ENCODE measurements at regions not wholly inside any gene's neighbourhood (a gene's known extent, or its start where the extent isn't known, plus 50 kb on each side); places are given as distances from the start of the nearest gene placed in this dataset.

- TF ChIP-seq REST (IDR thresholded peaks at IDR 0.05; ENCODE audit: low read depth): no peak
- TF ChIP-seq, protein P1, sequence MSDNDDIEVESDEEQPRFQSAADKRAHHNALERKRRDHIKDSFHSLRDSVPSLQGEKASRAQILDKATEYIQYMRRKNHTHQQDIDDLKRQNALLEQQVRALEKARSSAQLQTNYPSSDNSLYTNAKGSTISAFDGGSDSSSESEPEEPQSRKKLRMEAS (IDR thresholded peaks at IDR 0.05): no peak
- TF ChIP-seq TAF1 (IDR thresholded peaks at IDR 0.05; ENCODE audit: low read depth): no peak
- TF ChIP-seq TCF12 (IDR thresholded peaks at IDR 0.05; ENCODE audit: low read depth): no peak
- no peak for TF ChIP-seq TEAD4 (IDR thresholded peaks at IDR 0.05)
- TF ChIP-seq CREB1 (IDR thresholded peaks at IDR 0.05; ENCODE audit: low read depth): no peak
- no peak for TF ChIP-seq EP300 (IDR thresholded peaks at IDR 0.05; ENCODE audit: borderline replicate concordance)
- TF ChIP-seq FOXM1 (IDR thresholded peaks at IDR 0.05; ENCODE audit: borderline replicate concordance, low read depth): no peak
- no peak for TF ChIP-seq USF1 (IDR thresholded peaks at IDR 0.05)
- no peak for TF ChIP-seq ZBTB7A (IDR thresholded peaks at IDR 0.05; ENCODE audit: low read depth)
- no peak for TF ChIP-seq RAD21 (IDR thresholded peaks at IDR 0.05; ENCODE audit: low read depth)
- TF ChIP-seq EGR1 (IDR thresholded peaks at IDR 0.05): no peak
- no peak for TF ChIP-seq NFIC (IDR thresholded peaks at IDR 0.05)
- TF ChIP-seq YY1 (IDR thresholded peaks at IDR 0.05; ENCODE audit: low read depth): no peak
- no peak for TF ChIP-seq CEBPB (IDR thresholded peaks at IDR 0.05)
Measured at GRCh38 chr6:9942131-9942530, 472.7 kb downstream of the TFAP2A start.

DNA sequence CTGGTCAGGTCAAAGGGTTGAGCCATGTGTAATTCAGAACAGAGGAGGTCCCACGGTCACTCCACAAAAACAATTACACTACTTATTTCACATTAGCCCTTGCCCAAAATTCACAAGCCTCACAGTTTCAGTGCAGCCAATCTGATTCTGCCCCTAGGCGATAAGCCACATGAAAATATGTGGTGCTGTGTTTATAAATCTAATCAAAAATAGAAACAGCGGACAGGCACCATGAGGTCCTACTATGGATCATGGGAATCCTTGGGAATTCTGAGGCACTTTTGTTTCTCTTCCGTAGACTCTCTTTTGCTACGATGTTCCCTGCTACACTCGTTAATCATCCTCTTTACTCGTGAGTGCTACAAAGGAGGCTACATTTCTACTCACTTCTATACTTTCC is 476.1 kb downstream of the TFAP2A start:
- TF ChIP-seq FOXM1 (IDR thresholded peaks at IDR 0.05; ENCODE audit: borderline replicate concordance, low read depth) (no peak), REST (IDR thresholded peaks at IDR 0.05; ENCODE audit: low read depth) (no peak), EP300 (IDR thresholded peaks at IDR 0.05; ENCODE audit: borderline replicate concordance) (no peak), TCF12 (IDR thresholded peaks at IDR 0.05; ENCODE audit: low read depth) (no peak), EGR1 (IDR thresholded peaks at IDR 0.05) (no peak), CEBPB (IDR thresholded peaks at IDR 0.05) (no peak), YY1 (IDR thresholded peaks at IDR 0.05; ENCODE audit: low read depth) (no peak), ZBTB7A (IDR thresholded peaks at IDR 0.05; ENCODE audit: low read depth) (no peak)

DNA sequence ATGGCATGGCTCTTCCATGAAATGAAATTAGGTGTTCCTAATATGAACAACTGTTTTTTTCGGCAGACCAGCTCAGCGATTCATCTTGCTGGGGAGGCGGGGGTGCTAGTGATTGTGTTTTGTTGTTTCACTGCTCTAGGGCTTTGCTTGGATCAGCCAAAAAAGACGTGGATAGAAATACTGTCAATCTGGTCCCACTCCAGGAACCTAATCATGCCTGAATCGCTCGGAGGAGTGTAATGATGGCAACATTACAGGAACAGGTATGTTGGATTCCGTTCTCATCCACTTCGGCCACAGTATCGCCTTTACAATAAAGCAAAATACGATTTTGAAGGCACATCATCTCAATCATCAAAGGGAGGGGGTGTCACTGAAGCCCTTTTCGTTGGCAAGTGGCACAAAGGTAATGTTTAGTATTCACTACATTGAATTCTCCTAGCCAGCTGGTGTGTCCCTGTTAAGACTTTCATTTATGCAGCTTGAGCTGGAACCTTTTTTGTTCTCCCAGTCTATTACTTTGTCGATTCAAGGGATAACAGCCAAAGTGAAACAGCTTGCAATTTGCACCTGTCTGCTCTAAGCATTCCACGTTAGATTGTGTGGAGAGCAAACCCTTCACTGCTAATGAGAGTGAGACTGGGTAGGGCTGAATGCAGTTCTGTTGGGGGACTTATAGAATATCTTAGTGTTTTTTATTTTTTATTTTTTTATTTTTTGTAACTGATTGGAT is 477.7 kb downstream of the TFAP2A start:
- TF ChIP-seq ZBTB7A (IDR thresholded peaks at IDR 0.05; ENCODE audit: low read depth) (no peak), RAD21 (IDR thresholded peaks at IDR 0.05; ENCODE audit: low read depth) (no peak), YY1 (IDR thresholded peaks at IDR 0.05; ENCODE audit: low read depth) (no peak), NFIC (IDR thresholded peaks at IDR 0.05) (no peak), USF1 (IDR thresholded peaks at IDR 0.05) (no peak), EGR1 (IDR thresholded peaks at IDR 0.05) (no peak), TEAD4 (IDR thresholded peaks at IDR 0.05) (no peak), REST (IDR thresholded peaks at IDR 0.05; ENCODE audit: low read depth) (no peak), CREB1 (IDR thresholded peaks at IDR 0.05; ENCODE audit: low read depth) (no peak), EP300 (IDR thresholded peaks at IDR 0.05; ENCODE audit: borderline replicate concordance) (no peak), FOXM1 (IDR thresholded peaks at IDR 0.05; ENCODE audit: borderline replicate concordance, low read depth) (no peak), CEBPB (IDR thresholded peaks at IDR 0.05) (no peak), TAF1 (IDR thresholded peaks at IDR 0.05; ENCODE audit: low read depth) (no peak), TCF12 (IDR thresholded peaks at IDR 0.05; ENCODE audit: low read depth) (no peak)
- TF ChIP-seq, protein P1 (IDR thresholded peaks at IDR 0.05): no peak

DNA sequence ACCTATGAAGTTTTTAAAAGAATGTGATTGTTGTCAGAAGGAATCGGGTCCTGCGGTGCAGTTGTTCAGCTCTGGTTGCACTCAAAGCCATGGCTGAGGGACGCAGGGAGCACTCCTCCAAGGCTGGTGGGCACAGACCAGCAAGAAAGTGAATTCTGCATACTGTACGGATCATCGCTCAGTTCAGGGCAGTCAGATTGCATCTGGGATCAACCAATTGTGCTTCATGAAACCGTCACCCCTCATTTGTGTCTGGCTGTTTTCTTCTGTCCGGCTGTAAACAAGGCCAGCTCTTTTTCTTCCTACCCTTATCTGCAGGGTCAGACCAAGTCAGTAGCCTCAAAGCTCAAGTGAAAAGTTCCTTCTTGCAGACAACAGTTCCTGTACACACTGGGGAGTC is 478.3 kb downstream of the TFAP2A start:
- TF ChIP-seq YY1 (IDR thresholded peaks at IDR 0.05; ENCODE audit: low read depth) (no peak), TAF1 (IDR thresholded peaks at IDR 0.05; ENCODE audit: low read depth) (no peak), EP300 (IDR thresholded peaks at IDR 0.05; ENCODE audit: borderline replicate concordance) (no peak), FOXM1 (IDR thresholded peaks at IDR 0.05; ENCODE audit: borderline replicate concordance, low read depth) (no peak), REST (IDR thresholded peaks at IDR 0.05; ENCODE audit: low read depth) (no peak), ZBTB7A (IDR thresholded peaks at IDR 0.05; ENCODE audit: low read depth) (no peak), TCF12 (IDR thresholded peaks at IDR 0.05; ENCODE audit: low read depth) (no peak), CREB1 (IDR thresholded peaks at IDR 0.05; ENCODE audit: low read depth) (no peak), RAD21 (IDR thresholded peaks at IDR 0.05; ENCODE audit: low read depth) (no peak), TEAD4 (IDR thresholded peaks at IDR 0.05) (no peak), USF1 (IDR thresholded peaks at IDR 0.05) (no peak), EGR1 (IDR thresholded peaks at IDR 0.05) (no peak), NFIC (IDR thresholded peaks at IDR 0.05) (no peak), CEBPB (IDR thresholded peaks at IDR 0.05) (no peak)
- TF ChIP-seq, protein P1 (IDR thresholded peaks at IDR 0.05): no peak

Measured in Ishikawa (cell line).